NCI-H146 treated with DMSO at 0.1 percent for 48 hours (cell line): ENCODE measurements at regions not wholly inside any gene's neighbourhood (a gene's known extent, or its start where the extent isn't known, plus 50 kb on each side); places are given as distances from the start of the nearest gene placed in this dataset.
"Not testable (repeated sequence)": the region's sequence is repeated elsewhere in the genome, so short reads cannot be mapped to it uniquely, and the experiment has no call there.

ENCODE experiments used
- DNase-seq: peaks from one replicate; lab custom pipeline; 2025; ENCODE audit not compliant: unreplicated experiment; lab: John Stamatoyannopoulos, UW

DNA sequence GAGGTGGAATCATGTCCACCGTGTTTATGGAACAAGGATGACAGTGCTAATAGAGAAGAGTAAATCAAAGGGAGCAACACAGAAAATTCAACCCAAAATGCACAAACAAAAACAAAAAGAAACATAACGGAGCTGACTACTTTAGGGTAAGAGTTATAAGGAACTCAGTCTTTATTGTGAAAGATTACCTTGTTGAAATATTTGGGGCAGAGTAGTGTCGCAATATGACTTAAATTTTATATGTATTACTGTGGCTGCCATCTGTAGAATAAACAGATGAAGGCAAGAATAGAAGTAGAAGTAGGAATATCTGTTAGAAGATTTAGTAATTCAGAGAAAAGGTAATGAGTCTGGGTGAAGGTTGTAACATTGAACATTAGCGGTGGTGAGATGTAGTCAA, 913.9 kb downstream of the BRINP3 start:
- no peak for DNase-seq

DNA sequence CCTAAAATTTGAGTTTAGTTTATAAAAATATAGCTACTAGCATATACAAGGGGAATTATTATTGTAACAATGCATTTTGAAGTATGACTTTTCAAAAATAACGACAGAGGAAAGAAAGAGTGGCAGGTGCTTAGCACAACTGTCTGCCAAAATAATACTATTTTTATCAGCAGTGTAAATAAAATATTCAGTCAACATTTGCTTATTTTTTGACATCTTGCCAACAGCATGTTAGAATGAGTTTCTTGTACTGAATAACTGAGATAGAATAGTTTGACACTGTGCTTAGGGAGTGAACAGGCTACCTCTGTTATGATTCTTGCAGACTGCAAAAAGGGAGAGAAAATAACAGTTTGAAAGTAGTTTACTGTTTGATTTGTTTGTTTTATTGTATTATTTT, 909.8 kb downstream of the BRINP3 start:
- DNase-seq: no peak

DNA sequence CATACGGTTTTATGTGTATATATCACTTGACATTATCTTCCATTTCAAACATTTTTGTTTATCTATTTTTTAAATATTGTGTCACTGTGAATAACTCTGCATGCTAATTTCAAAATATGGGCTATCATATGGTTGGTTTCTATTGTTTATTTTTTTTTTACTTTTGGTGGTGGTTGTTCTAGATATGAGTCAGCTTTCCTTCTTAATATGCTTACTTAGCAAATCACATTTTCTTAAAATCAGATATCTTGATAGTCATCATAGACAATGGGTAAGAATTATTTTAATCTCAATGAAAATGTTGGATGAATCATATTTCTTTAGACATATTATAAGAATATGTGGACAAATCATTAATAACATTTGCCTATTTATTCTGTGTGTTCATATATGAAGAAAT, 881.5 kb downstream of the BRINP3 start:
- DNase-seq: no peak

DNA sequence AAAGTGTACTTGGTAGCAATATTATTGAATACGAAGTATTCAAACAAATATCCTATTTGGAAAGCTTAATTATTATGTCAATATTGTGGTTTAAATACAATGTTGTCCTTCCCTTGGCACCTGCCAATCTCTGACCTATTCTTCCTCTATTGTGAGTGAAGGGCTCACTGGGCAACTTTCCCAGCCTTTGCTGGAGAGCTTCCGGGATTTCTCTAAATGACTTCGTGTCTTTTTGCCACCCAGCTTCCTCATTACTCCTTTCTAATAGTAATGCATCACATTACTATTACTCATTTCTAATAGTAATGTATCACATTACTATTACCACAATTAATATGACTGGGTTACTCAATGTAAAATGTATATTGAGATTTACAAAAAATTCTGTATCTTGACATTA, 880.6 kb downstream of the BRINP3 start:
- DNase-seq: peak; percentile 29

DNA sequence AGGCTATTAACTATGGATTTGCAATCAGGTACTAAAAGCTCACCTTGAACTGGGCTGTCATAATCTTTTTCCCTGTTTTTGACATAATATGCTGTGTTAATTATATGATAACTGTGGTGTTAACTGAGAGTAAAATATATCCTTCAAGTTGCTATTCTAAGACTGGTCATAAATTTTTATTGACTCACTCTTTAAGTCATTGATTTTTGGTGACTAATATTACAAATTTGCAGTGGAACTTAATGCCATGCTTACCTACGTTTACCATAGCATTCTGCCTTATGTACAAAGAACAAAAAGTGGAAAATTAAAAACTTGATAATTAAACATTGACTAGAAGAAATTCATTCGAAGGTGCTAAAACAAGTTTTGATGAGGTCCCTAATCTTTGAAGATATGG, 872.4 kb downstream of the BRINP3 start:
- DNase-seq: no peak

DNA sequence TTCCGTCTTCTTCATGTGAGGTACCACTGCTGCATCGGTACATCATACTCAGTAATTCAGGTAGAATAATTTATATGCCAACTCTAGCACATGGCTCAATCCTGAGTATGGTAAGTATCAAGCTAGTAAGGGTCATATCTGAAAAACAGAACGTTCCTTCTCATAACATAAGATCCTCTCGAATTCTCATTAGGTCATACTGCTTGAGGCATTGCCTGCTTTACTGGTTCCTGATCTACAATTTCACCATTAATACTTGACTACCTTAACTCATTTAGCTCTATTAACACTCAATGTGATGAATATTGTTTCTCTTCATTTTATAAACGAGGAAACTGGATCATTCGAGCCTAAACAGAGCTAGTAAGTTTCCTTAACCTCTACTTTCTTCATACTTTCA, 871.6 kb downstream of the BRINP3 start:
- no peak for DNase-seq

DNA sequence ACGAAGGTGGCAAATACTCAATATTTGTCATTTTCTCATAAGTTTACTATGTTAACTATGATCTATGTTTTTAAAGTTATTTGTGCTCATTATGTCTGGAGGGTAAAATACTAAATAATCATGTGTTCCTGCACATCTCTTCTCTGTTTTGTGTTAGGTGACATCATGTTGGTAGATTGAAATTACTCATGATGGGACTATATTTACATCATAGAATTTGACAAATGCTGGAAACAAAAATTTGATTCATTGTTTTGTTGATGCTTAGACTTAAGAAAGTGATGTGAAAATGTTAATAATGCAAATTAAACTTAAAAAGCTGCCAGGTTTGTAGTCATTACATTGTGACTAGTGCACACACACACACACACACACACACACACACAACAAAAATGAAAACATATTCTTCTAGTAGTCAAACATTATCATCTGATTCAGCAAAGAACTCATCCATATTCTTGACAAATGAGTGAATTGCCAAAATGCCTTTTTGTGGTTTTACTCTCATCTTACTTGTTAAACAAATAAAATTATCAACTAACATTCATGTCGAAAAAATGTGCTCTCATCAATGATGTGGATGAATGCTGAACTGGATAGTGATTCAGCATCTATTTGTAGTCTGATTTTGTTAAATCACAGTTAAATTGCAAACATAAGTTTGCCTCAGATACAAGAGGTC, 870.7 kb downstream of the BRINP3 start:
- no peak for DNase-seq

DNA sequence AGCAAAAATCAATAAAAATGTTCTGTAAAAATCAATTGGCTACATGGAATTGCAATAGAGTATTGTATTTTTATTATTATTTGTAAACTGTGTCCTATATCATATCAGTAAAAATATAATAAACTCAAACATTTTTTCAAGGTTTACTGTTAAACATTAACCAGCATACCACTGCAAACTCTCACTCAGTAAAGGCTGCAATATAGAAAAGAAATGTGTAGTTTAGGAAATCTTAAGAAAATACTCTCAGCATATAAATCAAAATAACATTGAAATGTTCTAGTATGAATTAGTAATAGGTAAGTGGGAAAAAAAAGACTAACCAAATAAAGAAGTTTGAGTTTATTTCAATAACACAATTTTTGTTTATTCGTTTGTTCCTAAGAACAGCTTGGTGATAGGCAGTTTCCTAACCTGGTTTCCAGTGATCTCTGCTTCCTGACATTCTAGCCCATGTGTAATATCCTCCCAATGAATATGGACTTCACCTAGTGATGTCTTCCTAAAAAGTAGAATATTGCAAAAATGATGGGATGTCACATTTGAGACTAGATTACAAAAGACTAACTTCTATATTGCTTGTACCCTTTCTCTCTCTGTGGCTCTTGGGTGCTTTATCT, 870.1 kb downstream of the BRINP3 start:
- DNase-seq: no peak

DNA sequence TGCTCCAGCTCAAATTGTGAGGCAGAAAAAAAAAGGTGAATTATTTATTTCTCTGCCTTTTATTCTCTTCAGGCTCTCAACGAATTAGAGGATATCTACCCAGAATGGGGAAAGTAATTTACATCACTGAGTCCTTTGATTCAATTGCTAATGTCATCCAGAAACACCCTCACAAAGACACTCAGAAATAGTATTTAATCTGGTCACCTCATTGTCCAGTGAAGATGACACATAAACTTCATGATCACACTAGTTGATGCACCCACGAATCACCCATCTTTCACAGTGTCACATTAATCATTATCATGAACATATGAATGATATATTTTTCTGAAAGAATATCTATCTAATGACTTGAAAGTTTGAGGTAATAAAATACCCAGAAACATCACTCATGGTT, 868.5 kb downstream of the BRINP3 start:
- DNase-seq: no peak

DNA sequence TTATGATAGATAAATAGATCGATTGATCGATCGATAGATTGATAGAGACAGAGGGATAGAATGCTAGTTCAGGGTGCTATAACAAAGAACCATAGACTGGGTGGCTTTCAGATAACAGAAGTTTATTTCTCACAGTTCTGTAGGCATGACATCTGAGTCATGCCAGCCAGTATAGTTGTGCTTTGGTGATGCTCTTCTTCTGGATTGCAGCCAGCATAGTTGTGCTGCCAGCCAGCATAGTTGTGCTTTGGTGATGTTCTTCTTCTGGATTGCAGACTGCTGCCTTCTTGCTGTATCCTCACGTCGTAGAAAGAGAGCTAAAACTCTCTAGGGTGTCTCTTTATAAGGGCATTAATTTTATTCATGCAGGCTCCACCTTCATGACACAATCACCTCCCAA, 860.8 kb downstream of the BRINP3 start:
- no peak for DNase-seq

DNA sequence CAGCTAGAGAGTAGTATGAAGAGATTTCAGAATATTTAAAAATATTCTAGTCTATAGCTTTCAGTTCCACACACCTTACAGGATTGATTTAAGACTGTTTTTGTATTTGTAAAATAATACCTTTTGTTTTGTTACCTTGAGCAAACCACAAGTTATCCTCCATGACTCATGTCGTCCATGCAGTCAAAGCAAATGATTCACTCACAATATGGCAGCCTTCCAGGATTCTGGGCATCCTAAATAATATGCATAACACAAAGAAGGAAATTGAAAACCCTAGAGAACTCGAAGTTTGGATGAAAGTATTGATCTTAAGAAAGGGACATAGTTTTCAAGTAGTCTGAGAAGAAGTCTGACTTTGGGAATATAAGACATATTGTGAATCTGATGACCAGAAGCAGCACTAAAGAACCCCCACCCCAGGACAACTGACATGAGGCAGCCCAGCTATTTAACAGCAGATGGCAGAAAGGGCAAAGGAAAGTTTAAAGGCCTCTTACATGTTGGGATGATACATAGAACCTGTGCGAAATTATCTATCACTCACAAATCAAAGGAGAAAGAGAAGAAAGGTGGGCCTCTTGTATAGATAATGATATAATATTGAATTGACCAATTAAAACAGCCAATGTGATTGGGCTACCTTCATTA, 857.9 kb downstream of the BRINP3 start:
- no peak for DNase-seq

DNA sequence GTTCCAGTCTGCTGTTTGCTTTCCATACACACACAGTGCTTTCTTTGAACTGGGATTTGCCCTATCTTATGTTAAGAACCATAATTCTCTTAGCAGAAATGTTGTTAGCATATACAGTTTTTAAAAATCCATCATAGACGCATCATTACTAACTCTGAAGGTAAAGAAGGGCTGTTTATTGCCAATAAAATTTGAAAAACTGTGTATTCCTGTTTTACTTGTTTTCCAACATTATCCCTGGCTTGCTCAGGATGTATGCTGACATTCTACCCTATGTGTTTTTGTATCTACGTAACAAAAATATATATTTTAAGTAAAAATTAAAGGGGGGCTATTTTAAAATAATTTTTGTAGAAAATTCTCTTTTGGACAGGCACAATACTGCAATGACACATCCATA, 857.2 kb downstream of the BRINP3 start:
- no peak for DNase-seq

DNA sequence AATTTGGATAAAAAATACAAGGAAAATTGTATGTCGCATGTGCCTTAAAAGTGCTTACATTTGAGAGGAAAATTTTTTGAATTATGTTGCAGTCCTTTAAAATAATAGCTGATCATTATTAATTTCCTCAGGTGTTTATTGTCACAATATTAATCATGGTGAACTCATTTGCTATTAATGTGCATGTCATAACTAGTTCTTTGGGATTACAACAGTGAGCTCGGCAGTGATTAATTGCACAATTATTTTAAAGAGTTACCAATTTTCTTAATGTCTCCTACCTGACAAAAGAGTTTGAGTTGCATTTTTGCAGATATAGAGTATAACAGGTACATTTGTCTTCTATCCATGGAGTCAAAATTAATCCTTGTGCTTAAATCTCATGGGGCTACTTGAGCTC, 854.3 kb downstream of the BRINP3 start:
- DNase-seq: no peak

DNA sequence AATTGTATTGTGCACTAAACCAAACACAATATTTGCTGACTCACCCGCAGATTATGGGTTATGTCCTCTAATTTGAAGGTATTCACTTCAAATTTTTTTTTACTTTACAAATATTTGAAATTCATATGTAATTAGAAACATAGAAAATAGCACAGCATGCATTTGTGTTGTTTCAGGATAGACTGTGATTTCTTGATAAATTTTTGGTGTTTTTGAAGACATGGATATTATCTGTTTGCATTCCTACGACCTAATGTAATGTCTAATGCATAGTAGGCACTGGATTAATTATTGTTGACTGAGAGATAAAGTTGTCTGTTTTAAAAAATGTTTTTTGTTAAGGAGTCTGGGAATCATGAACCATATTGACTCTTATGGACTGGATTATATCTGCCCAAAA, 850.2 kb downstream of the BRINP3 start:
- no peak for DNase-seq

DNA sequence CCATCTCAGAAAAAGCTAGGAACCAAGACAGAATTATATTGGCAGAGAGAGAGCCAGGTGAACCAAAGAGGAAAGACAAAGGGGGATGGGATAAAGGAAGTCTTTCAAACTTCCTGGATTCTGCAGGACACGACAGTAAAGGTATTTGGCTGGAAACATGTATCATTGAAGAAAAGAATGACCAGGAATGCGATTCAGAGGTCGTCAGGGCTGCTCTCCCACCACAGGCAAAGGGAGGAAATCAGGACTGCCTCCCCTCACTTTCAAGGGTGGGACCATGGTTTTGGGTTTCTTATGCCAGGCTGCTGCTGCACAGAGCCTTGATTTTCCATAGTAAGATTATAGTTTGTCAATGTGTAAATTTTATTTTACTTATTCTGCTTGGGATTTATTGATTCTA, 848.8 kb downstream of the BRINP3 start:
- DNase-seq: no peak

DNA sequence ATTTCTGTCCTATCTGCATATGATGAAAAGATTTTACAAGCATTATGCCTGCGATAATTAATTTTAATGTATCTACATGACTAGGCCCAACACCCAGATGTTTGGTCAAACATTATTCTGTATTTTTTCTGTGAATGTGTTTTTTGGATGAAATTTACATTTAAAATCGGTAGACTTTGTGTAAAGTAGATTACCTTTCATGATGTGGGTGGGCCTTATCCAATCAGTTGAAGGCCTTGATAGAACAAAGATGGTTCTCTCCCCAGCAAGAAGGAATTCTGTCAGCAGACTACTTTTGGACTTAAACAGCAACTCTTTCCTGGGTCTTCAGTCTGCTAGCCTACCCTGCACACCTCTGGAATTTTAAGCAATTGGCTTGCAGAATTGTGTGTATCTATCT, 844.0 kb downstream of the BRINP3 start:
- no peak for DNase-seq

DNA sequence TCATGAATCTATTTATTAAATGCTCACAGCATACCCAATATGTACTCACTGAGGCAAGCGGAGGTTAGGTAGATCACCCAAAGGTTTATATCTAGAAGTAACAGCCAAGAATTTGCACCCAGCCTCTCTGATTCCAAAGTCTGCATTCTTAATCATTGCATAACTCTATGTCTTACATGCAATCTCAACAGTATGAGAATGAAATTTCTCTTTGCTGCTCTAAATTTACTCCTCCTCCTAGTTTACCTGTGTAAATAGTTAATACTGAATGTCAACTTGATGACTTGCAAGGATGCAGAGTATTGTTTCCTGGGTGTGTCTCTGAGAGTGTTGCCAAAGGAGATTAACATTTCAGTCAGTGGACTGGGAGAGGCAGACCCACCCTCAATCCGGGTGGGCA, 840.6 kb downstream of the BRINP3 start:
- no peak for DNase-seq

DNA sequence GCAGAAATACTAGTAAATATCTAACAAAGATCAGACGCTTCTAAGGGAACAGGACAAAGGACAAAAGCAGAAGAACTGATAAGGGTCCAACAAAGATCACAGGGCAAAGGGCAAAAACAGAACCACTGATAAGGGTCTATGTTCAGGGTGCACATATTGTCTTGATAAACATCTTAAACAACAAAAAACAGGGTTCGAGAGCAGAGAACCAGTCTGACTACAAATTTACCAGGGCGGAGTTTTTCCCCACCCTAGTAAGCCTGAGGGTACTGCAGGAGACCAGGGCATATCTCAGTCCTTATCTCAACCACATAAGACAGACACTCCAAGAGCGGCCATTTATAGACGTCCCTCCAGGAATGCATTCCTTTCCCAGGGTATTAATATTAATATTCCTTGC, 833.5 kb downstream of the BRINP3 start:
- DNase-seq: not testable (repeated sequence)

DNA sequence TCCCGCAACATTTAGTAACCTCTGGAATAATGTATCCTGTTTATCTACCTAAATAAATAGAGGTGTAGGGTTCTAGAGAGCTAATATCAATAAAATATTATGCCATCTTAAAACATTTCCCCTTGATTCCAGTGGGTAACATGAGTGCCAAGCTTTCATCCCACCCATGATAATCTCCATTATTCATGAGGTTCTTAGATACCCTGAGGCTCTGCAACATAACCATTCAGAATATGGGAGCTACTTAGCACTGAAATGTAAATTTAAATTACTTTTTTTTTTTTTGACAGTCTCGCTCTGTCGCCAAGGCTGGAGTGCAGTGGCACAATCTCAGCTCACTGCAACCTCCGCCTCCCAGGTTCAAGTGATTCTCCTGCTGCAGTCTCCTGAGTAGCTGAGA, 832.7 kb downstream of the BRINP3 start:
- DNase-seq: no peak

DNA sequence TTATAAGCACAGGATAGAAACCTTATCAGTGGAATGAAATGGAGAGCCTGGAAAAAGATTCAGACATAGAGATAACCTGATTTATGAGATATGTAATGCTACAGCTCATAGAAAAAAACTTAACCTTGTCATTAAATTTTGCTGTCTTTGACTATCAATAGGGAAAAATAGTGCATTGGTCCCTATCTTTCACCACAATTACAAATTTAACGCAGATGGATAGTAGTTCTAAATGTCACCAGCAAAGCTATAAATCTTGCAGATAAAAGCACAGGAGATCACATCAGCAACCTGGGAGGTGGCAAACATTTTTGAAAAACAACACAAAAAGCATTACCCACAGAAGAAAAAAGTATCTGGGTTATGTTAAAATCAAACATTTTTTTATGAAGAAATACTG, 831.6 kb downstream of the BRINP3 start:
- DNase-seq: no peak

DNA sequence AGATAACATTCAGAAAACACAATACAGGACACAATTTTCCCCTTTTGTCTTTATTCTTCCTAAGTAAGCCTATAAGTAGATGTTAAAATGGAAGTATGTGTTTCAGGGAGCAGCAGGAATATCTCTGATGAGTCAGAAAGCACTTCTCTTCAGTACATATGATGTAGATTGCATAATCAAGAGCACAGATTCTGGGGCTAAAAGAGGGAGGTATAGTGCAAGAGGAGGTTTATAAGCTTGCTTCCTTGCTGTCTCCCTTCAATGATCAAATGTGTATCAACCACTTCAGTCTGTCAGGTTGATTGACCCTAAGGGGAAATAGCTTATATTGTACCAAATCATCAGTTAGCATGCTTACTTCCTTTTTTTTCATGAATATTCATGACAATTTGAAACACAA, 822.8 kb downstream of the BRINP3 start:
- DNase-seq: no peak

DNA sequence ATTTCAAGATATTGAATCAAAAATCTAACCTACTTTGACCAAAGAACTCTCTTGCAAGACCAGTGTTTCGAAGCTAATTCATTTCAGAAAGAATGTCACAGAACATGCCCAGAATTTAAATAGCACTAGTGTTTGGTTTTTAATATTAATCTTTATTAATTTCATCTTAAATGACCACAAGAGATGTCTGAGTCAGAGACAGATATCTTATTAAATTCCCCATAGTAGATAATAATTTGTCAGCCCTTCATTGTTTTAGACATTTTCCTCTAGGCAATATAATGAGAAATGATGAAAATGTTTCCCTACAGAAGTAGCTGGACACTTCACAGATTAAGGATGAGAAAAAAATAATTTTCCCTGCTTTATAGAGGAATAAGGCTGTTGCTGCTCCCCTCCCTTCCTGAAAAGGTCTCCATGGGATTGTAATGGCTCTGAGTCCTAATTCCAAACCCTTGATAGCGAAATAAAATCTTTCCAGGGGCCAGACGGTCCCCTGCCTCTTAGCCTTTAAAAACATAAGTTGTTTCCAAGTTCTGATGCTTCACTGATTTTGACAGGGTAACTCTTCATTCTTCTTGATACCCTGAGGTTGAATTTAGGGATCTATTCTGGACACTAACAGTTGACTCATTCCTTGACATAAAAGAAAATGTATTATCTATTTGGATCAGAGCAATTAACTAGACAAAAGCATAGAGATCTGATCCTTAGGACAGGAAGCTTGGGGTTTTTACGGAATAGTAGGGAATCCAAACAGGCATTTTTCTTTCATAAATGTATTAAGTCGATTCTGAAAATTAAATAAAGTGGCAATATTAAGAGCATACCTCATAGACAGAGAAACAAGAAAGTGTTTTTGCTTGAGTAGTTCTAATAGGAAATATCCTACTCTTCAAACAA, 820.8 kb downstream of the BRINP3 start:
- peak; percentile 35 for DNase-seq
